ENCODE measurements at regions not wholly inside any gene's neighbourhood (a gene's known extent, or its start where the extent isn't known, plus 50 kb on each side); places are given as distances from the start of the nearest gene placed in this dataset.

DNA sequence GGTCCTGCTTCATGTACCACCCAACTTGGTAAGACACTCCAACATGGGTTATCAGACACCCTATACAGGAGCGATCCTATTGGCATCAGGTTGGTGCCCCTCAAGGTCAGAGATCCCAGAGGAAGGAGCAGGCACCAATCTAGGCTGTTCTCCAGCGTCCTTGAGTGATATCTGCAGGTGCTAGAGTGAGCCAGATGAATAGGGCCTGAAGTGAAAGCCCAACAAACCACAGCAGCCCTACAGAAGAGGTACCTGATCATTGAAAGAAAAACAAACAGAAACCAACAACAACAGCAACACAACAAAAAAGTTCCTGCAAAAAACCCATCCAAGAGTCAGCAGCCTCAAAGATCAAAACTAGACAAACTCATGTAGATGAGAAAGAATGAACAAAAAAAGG is 584.8 kb downstream of the HINT1 start:
- TF ChIP-seq, protein P1, sequence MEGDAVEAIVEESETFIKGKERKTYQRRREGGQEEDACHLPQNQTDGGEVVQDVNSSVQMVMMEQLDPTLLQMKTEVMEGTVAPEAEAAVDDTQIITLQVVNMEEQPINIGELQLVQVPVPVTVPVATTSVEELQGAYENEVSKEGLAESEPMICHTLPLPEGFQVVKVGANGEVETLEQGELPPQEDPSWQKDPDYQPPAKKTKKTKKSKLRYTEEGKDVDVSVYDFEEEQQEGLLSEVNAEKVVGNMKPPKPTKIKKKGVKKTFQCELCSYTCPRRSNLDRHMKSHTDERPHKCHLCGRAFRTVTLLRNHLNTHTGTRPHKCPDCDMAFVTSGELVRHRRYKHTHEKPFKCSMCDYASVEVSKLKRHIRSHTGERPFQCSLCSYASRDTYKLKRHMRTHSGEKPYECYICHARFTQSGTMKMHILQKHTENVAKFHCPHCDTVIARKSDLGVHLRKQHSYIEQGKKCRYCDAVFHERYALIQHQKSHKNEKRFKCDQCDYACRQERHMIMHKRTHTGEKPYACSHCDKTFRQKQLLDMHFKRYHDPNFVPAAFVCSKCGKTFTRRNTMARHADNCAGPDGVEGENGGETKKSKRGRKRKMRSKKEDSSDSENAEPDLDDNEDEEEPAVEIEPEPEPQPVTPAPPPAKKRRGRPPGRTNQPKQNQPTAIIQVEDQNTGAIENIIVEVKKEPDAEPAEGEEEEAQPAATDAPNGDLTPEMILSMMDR (conservative IDR thresholded peaks at IDR 0.05) = no peak
- no peak overlapping the region for H3K27ac Mint-ChIP-seq (ENCODE audit: unreplicated experiment)
- H3K4me1 Mint-ChIP-seq = no peaks in the 10 kb centered on the region
- no peak for DNase-seq (ENCODE audit: low read depth, low spot score)
- no peak overlapping the region for H3K4me3 Mint-ChIP-seq
- no peaks in the 10 kb centered on the region for H3K27me3 Mint-ChIP-seq (ENCODE audit: low read depth)
- no peaks in the 10 kb centered on the region for H3K9me3 Mint-ChIP-seq
- H3K36me3 Mint-ChIP-seq (ENCODE audit: low read depth) = no peaks in the 10 kb centered on the region

DNA sequence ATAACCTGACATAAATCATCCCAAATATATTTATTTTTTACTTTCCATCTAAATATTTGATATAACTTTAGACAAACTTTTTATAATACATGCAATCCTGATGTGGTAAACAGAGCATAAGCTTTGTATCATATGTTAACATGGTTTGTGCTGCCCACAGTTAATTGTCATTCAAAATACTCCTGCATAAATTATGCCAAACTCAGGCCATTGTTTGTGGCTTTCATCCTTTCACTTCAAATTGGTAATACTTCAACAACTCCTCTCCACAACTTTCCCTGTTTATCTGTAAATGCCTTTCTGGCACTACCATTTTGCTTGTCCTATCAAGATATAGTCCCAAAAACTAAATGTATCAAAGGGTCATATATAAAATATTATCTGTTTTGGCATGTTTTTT is 586.7 kb downstream of the HINT1 start:
- TF ChIP-seq, protein P1 (conservative IDR thresholded peaks at IDR 0.05) = no peak
- H3K4me1 Mint-ChIP-seq = no peaks in the 10 kb centered on the region
- H3K4me3 Mint-ChIP-seq = no peak overlapping the region
- no peak overlapping the region for H3K27ac Mint-ChIP-seq (ENCODE audit: unreplicated experiment)
- no peaks in the 10 kb centered on the region for H3K9me3 Mint-ChIP-seq
- H3K27me3 Mint-ChIP-seq (ENCODE audit: low read depth) = no peaks in the 10 kb centered on the region
- H3K36me3 Mint-ChIP-seq (ENCODE audit: low read depth) = no peaks in the 10 kb centered on the region
- DNase-seq (ENCODE audit: low read depth, low spot score) = no peak

DNA sequence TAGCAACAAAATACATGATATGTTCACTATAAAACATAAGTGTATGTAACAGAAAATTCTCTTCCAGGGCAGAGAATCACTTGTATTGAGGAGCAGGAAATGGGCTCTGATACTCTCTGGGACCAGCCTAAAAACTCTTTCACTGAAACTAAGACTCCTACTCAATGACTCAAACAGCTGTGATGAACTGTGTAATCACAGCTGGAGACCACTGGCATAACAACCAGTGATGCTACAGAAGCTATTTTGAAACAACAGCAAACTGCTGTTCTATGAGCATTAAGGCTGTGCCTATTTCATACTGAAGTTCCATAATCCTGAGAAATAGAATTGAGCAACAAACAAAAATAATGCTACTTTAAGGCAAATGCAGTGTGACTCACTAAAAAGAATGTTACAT is 594.0 kb downstream of the HINT1 start:
- Mint-ChIP-seq H3K36me3 (ENCODE audit: low read depth) (no peaks in the 10 kb centered on the region), H3K4me1 (no peaks in the 10 kb centered on the region), H3K27me3 (ENCODE audit: low read depth) (no peaks in the 10 kb centered on the region), H3K9me3 (no peaks in the 10 kb centered on the region), H3K4me3 (no peak overlapping the region), H3K27ac (ENCODE audit: unreplicated experiment) (no peak overlapping the region)
- TF ChIP-seq, protein P1 (conservative IDR thresholded peaks at IDR 0.05) = no peak
- no peak for DNase-seq (ENCODE audit: low read depth, low spot score)

DNA sequence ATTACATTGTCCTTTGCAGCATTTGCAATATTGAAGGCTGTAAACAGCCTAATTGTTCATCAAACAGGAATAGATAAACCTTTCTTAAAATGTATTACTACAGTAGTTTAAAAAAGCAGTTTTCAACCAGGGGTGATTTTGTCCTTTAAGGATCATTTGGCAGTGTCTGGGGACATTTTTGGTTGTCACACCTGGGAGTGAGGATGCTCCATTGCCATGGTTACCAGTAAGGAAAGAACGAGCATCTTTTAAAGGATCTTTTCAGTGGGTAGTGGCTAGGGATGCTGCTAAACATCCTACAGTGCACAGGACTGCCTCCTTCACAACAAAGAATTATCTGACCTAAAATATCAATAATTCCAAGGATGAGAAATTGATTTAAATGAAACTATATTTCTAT is 596.3 kb downstream of the HINT1 start:
- Mint-ChIP-seq H3K27me3 (ENCODE audit: low read depth) (no peaks in the 10 kb centered on the region), H3K36me3 (ENCODE audit: low read depth) (no peaks in the 10 kb centered on the region), H3K4me1 (no peaks in the 10 kb centered on the region), H3K9me3 (no peaks in the 10 kb centered on the region), H3K27ac (ENCODE audit: unreplicated experiment) (no peak overlapping the region), H3K4me3 (no peak overlapping the region)
- no peak for DNase-seq (ENCODE audit: low read depth, low spot score)
- TF ChIP-seq, protein P1 (conservative IDR thresholded peaks at IDR 0.05) = no peak

DNA sequence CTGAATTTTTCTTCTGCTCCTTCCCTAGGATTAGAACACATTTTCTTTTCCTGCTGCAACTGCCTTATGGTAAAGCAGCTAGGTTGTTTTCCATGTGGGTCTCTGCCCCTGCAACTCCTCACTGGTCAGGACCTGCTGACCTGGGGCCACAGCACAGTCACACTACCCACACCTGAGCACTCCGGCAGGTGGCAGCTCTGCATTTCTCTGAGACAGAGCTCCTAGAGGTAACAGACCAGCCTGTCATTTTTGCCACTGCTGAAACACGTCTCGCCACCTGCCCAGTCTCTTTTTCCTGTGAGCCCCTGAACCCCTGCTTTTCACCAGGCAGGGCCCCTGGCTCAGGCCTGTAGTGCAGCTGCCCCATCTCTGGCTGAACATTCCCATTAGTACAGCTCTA is 609.6 kb downstream of the HINT1 start:
- no peak overlapping the region for H3K27ac Mint-ChIP-seq (ENCODE audit: unreplicated experiment)
- TF ChIP-seq, protein P1 (conservative IDR thresholded peaks at IDR 0.05) = no peak
- H3K27me3 Mint-ChIP-seq (ENCODE audit: low read depth) = no peaks in the 10 kb centered on the region
- no peak for DNase-seq (ENCODE audit: low read depth, low spot score)
- H3K4me1 Mint-ChIP-seq = no peaks in the 10 kb centered on the region
- H3K36me3 Mint-ChIP-seq (ENCODE audit: low read depth) = no peaks in the 10 kb centered on the region
- H3K4me3 Mint-ChIP-seq = no peak overlapping the region
- peaks cover 9% of the 10 kb centered on the region for H3K9me3 Mint-ChIP-seq

DNA sequence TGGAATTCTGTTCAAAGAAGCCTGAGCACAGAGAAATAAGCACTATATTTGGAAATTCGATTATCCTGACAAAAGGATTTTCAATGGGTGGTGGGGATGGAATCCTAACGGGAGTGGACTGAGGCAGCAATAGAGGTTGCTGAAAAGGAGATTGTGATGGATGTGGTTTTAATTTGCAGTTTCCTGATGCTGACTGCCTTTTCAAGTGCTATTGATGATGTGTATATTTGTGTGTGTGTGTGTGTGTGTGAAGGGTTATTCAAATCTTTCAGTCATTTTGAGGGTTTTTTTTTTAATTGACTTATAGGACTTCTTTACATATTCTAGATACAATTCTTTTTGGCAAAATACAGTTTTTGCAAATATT is 614.5 kb downstream of the HINT1 start:
- Mint-ChIP-seq H3K27ac (ENCODE audit: unreplicated experiment) (no peak overlapping the region), H3K4me3 (no peak overlapping the region), H3K36me3 (ENCODE audit: low read depth) (peaks cover 3% of the 10 kb centered on the region), H3K9me3 (peaks cover 8% of the 10 kb centered on the region), H3K27me3 (ENCODE audit: low read depth) (no peaks in the 10 kb centered on the region), H3K4me1 (no peaks in the 10 kb centered on the region)
- TF ChIP-seq, protein P1 (conservative IDR thresholded peaks at IDR 0.05) = no peak
- DNase-seq (ENCODE audit: low read depth, low spot score) = no peak
